Ishikawa (cell line): ENCODE measurements at regions not wholly inside any gene's neighbourhood (a gene's known extent, or its start where the extent isn't known, plus 50 kb on each side); places are given as distances from the start of the nearest gene placed in this dataset.

Experiments
- CEBPB ChIP-seq: IDR thresholded peaks from 2 replicates; pipeline ENCODE4 v1.6.1; 2012
- CREB1 ChIP-seq: IDR thresholded peaks from 2 replicates; pipeline ENCODE4 v1.6.1; 2012; ENCODE audit warnings: low read depth
- TAF1 ChIP-seq: IDR thresholded peaks from 2 replicates; pipeline ENCODE4 v1.6.1; 2012; ENCODE audit warnings: low read depth, mild to moderate bottlenecking
- YY1 ChIP-seq: IDR thresholded peaks from 2 replicates; pipeline ENCODE4 v1.6.1; 2012; ENCODE audit warnings: low read depth

- no peak for TF ChIP-seq CEBPB
- TF ChIP-seq YY1: no peak
- TF ChIP-seq CREB1: no peak
- no peak for TF ChIP-seq TAF1
These were observed 745.8 kb upstream of the SGO1 start for GRCh38 chr3:20931834-20932233.
